GM18517 (cell line): ENCODE measurements at regions not wholly inside any gene's neighbourhood (a gene's known extent, or its start where the extent isn't known, plus 50 kb on each side); places are given as distances from the start of the nearest gene placed in this dataset.

Experiments
- ATAC-seq: cut with Tn5 transposase; IDR thresholded peaks from one replicate; pipeline ENCODE4 v1.9.1; 2021; ENCODE audit warnings: mild to moderate bottlenecking, moderate library complexity; ENCODE audit not compliant: unreplicated experiment

DNA sequence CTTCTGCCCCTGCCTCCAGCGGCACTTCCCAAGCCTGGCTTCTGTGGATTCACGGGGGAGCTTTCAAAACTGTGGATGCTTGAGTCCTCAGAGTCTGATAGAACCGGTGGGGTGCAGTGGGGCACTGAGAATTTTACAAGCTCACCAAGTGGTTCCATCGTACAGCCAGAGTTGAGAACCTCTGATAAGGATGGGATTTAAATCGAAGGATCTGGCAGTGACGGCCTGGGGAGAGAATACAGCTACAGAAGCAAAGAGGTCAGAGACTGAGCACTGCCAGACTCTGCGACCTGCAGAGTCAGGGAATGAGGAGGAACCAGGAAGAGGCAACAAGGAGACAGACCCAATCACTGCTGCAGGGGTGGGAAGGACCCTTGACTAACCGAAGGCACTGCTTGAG lies 124.6 kb upstream of the BOD1 start:
- no peak for ATAC-seq

DNA sequence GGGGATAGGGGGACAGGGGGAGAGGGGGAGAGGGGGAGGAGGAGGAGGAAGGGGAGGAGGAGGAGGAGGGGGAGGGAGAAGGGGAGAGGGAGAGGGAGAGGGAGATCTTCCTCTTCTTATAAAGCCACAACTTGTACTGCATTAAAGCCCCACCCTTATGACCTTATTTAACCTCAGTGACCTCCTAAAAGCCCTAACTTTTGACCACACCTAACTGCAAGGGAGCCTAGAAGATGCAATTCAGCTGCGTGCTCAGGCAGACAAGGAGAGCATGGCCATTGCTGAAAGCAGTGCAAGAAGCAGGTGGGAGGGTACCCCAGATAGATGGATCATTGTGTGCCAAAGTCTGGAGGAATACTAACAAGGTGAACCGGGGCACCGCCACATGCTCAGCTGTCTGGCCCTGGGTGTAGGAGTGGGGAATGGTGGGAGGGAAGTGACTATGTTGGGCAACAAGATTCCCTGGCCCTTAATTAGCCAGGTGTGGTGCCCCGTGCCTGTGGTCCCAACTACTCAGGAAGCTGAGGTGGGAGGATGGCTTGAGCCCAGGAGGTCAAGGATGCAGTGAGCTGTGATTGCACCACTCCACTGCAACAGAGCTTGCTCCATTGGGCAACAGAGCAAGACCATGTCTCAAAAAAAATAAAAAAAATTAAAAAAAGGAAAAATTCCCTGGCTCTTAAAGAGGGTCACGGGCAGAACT lies 125.4 kb upstream of the BOD1 start:
- ATAC-seq, result no peak

DNA sequence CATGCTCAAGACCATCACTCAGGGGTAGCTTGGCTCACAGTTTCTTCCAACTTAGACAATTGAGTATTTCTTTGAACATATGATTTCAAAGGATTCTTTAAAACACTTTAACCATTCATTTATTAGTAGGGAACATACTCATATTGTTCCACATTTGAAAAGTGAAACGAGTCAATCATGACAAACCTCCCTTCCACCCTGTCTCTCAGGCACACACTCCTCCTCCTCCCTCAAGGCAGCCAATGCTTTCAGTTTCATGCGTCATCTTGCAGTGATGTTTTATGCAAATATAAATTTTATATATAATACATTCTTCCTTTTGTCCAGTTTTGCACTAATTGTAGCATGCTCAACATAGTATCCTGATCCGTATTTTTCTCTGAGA lies 126.0 kb upstream of the BOD1 start:
- peak; percentile 68 for ATAC-seq

DNA sequence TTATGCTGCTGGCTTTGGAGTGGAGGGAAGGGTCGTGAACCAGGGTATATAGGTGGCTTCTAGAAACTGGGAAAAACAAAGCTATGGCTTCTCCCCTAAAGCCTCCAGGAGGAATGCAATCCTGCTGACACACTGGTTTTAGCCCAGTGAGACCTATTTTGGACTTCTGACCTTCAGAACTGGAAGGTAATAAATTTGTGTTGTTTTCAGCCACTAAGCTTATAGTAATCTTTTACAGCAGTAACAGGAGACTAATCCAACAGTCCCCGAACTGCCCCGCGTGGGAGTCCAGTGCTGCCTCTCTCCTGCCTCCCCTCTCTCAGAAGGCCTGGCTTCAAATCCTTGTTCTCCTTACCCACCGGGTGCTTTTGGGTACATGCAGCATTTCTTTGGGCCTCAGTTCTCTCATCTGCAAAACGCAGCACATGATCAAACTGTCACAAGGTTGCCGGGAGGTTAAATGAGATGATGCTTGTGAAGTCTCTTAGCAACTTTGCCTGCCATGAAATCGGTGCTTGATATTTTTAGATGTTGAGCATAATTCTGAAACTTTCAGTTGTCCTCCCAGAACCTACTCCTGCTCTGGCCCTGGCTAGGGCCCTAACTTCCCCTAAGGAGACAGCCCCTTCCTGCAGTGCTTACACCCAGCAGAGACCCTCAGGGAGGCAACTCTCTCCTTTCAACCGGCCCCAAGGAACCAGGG lies 127.3 kb upstream of the BOD1 start:
- peak; percentile 45 for ATAC-seq

DNA sequence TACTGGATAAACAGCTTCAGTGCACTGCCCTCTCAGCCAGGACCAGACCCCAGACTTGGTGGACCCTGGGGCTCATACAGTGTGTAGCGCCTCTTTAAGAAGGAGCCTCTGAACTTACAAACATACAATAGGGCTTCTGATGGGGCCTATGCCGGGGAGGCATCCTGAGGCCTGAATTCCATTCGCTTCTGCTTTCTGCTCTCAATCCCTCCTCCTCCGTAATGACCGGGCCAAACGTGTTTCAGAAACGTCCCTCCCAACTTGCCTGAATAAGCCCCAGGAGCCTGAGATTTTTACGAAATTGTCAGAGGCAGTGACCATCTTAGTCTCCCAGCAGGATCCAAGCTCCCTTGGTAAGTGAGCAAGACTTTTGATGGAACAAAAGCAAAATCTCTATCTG lies 128.1 kb upstream of the BOD1 start:
- no peak for ATAC-seq

DNA sequence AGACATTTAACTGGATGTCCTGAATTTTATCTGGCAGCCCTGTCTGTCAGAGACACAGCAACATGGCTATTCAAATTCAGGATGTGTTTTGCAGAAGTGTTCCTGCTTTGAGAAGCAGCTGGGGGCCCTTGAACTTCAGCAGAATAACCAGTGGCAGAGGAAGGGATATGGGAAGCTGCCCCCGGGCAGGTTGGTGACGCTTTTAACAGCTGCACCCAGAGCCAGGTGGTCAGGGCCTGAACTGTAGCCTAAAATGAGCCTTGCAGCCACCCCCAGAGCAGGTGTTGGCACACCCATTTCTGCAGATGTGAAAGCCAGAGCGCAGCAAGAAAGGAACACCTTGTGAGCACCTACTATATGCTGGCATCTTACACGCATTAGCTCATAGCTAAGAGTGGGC lies 128.7 kb upstream of the BOD1 start:
- ATAC-seq, result peak; percentile 62

DNA sequence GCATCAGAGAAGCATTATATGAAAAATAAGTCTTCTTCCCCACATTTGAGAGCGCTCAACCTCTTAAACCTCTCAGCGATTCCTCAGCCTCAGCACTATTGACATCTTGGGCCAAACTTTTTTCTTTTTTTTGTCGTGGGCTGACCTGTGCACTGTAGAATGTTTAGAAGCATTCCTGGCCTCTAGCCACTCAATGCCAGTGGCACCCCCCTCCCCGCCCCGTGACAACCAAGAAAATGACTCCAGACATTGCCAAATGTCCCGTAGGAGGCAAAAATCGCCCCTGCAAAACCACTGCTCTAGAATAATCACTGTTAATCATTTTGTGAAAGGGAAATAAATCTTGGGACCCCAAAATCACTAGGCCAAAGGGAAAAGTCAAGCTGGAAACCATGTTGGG lies 129.1 kb upstream of the BOD1 start:
- no peak for ATAC-seq

DNA sequence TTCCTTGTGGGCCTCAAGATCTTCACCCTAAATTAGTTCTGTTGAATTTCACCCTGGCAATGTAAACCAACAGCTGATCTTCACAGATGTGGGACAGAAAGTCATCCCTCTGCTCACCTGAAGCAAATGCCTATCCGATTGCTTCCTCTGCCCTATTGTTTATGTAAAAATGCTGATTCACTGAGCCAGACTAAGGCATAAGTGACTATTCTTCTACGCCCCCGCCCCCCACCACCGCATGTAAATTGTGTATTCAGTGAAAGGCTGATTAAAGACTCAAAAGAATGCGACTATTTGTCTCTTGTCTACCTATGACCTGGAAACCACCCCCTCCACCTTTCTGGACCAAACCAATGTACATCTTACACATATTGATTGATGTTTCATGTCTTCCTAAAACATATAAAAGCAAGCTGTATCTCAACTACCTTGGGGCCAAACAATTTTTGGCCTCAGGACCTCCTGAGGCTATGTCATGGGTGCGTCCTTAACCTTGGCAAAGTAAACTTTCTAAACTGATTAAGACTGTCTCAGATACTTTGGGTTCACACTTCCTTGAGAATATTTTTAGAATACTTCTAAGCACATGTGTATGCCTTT lies 129.7 kb upstream of the BOD1 start:
- no peak for ATAC-seq

DNA sequence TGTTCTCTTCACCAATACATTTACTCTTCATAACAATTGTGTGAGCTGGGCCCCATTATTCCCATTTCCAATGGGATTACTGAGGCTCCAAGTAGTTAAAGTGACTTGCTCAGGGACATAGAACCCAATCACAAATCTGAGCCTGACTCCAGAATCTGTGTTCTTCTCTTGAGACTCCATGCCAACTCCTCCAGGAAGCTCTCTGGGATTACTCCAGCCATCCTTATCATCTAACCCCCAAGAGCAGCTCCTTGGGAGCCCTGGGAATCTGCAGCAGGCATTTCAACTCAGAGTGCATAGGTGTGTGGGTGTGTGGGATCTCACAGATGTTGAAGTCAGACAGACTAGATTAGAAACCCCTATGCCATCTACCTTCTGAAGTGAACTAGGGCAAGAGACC lies 131.4 kb upstream of the BOD1 start:
- ATAC-seq, result no peak

DNA sequence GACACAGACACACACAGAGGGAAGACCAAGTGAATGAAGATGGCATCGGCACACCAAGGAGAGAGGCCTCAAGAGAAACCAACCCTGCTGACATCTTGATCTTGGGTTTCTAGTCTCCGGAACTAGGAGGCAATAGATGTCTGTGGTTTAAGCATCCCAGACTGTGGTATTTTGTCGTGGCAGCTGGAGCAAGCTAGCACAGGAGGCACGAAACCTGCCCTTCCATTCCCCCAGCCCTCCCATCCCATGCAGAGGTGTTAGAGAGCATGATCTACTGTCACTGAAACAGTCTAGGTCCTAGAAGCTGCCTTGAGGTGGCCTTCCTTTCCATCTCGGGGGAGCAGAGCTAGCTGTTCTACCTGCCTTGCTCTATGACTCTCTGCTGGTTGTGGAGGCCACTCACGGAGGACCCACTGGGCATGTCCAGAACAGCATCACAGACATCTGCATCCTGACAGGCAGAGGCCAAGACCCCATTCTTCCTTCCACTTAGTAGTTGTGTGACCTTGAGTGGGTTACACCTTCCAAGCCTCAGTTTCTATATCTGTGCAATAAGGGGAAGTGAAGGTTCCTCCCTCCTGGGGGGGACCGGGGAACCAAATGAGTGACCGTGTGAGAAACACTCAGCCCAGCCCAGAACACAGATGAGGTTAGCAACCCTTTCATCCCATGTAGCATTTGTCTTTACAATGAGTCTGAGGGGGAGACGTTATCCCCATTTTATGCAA lies 134.3 kb upstream of the BOD1 start:
- ATAC-seq, result no peak

DNA sequence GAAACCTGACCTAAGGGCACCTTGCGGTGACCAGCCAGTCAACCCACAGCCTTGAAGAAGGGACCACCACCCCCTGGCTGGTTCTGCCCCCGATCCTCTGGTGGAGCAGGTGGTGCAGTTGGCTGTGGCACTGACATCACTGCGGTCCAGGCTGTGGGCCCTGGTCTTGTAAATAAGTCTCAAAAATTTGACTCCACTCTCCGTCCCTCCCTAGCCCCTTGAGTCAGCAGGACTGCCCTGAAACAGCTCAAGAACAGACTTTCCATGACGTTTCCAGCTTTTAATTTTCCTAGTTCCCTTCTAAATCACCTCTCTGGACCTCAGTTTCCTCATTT lies 134.8 kb upstream of the BOD1 start:
- ATAC-seq, result no peak

DNA sequence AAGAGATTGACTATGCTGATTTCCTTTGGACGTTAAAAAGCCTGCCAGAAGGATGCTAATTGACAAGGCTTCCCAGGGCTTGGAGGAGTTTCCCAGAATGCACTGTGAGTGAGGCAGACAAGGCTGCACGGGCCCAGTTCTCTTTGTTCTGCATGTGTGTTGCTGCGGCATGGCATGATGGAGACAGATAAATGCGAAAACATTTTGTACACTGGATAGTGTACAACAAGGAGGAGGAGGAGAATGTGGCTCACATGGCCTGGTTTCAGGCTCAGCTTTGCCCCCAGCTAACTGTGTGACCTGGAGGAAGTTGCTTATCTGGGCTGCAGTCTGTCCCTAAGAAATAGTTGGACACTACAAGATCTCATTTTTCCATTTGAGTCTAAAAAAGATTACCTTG lies 135.5 kb upstream of the CPEB4 start:
- no peak for ATAC-seq

DNA sequence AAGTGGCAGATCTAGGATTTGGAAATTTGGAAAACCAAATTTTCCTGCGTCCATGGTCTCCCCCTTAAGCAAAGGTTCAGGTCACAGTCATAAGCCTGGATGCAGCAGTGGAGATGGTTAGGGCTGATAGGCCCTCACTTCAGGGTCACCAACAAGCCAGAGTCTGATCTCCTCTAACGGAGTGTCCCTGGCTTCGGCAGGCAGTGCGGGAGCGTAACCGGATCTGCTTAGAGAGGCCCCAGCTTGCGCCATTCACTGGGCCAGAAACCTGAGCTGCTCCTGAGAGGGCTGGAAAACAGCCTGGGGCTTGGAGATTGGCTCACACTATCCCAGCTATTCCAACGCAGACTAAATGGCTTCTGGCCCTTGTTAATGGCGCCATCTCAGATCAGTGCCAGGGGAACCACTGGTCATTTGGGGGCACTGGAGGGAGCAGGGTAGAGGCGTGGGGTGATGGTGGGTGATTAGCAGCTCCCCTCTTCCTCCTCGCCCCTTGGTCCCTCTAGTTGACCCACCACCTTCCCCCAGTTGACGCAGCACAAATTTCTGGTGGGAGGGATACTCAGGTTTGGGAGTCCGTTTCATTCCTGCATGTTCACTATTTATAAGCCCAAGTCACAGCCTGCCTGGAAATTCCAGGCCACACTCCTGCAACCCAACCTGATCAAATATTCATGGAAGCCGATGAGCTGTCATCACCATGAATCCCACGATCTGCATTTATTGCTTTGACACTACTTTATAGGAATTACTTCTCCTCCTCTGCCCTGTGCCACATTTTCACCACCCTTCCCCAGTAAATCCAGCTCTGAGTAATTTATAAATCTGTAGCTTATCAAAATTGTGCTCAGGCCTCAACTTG lies 134.6 kb upstream of the CPEB4 start:
- no peak for ATAC-seq

DNA sequence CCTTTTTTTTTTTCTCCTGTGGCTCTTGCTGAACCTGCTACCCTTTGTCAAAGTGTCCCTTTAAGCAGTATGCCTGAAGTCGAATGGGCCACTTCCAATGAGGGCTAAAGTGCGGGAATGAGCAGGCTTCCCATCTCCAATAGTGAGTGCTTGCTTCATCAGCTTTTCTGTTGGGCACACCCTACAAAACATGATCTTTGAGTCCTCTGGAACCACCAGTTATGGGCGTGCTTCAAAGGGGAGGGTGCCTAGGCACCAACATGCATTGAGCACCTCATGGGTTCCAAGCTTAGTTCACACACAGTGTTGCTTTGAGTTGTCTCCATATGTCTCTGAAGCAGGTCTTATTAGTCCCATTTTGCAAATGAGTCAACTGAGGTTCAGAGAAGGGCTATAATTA lies 132.8 kb upstream of the CPEB4 start:
- no peak for ATAC-seq

DNA sequence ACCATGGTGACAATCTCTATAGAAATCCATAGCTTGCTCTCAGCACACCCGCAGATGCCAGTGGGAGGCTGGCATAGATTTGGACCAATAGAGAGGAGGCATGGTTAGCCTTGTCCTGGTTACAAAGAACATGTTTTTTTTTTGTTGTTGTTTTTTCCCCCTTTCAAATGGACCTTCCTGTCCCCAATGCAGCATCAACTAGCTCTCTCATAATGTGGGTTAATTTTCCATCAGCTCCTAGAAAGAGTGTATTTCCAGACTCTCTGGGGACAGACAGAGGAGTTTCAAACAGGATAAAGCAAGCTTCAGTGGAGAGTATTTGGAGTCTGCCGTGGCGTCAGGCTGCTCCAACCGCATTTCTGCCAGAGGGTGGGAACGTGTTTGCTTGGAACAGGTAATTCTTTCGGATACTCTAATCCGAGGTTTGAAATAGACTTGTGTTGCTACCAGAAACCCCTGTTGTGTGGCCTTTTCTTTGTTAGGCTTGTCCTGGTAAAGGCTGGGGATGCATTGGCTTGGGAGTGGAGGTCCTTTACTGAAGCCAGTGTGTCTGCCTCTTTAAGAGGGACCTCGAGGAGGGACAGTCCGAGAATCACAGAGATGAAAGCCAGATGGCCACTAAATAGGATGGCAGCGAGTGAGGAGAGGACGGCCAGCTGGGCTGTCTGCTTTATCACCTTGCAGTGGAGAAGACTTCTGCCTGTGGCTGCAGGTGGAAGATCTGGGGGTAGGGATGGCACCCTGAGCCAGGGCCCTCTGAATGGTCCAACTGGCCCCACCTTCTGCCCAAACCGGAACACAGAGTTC lies 130.5 kb upstream of the CPEB4 start:
- no peak for ATAC-seq

DNA sequence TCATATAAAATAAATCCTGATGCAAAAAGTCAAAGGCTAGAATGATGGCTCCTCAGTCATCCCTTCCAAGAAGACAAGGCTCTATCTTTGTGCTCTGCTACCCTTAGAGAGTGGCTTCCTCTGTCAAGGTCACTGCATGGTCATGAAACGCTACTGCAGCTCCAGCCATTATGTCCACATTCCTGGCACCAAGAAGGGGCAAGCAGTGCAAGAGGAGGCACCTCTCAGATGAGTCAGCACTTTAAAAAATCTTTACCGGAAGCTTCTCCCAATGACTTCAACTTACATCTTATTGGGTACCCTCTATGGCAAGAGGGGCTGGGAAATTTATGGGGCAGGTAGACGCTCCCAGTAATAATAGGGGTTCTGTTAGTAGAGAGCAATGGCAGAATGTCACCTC lies 129.5 kb upstream of the CPEB4 start:
- ATAC-seq, result no peak

DNA sequence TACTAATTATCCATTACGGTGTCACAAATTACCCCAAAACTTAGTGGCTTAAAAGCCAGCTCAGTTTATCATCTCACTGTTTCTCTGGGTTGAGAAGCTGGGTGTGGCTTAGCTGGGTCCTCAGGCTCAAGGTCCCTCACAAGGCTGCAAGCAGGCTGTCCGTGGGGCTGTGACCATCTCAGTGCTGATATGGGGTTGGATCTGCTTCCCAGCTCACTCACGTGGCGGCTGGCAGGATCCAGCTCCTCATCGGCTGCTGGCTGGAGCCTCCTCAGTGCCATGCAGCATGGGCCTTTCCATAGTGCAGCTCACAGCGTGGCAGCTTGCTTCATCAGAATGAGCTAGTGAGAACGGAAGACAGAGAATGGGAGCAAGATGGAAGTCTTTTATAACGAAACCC lies 128.5 kb upstream of the CPEB4 start:
- ATAC-seq, result no peak

DNA sequence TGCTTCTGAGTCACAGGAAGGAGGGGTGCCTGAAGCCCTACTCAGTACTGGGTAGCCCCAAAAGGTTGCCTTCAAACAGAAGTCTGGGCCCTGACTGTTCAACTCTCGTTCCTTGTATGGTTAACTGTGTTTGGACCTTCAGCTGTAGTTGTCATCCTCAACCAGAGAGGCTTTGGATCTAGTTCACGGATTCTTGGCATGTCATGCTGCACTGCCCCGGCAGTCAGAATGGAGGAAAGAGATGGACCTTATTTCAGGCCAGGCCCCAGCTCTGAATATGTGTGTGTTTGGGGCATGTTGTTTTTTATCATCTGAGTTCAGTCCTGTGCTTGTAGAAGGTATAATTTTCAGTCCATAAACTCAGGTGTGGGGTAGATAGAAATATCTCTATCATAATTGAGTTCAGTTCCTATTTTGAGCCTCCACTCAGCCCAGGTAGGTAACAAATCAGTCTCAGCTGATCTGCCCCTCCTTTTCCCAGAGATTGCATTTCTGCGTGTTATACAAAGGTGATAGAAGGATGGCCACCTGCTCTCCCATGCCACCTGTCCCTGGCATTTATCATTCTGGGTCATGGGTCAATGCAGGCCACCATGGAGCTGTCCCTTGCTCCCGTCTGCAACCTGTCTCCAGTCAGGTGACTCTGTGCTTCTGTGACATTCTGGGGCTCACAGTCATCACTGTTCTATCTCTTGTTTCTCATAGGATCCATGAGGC lies 127.5 kb upstream of the CPEB4 start:
- no peak for ATAC-seq

DNA sequence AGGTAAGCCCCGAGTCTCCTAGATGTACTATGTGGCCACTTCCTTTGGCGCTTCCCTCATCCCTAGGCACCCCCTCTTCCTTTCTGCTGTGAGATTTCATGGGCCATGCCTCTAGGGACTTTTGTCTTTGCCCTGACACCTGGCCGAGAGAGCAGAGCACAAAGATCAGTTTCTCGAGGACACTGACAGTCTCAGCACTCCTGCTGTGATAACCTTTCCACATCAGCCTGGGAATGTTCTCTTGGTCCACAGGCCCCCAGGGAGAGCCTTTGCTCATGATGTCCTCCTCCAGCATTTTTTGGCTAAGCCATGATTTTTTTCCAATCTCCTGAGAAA lies 127.0 kb upstream of the CPEB4 start:
- ATAC-seq, result no peak

DNA sequence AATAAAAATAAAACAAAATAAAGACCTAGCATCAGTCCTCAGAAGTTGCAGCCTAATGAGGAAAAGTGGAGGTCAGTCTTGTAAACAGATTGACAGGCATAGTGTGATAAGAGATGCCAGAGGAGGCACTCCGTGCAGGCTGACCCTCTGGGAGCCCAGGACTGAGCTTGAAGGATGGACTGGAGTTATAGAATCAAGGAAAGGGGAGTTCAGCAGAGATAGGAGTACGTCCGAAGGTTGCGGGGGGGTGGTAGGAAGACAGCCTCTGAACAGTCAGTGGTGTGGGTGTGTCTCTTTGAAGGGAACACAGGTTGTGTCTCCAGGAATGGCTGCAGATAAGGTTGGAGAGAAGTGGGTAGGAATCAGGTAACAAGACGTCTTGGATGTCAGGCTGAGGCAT lies 126.1 kb upstream of the CPEB4 start:
- no peak for ATAC-seq
